K562 (cell line): ENCODE measurements at regions not wholly inside any gene's neighbourhood (a gene's known extent, or its start where the extent isn't known, plus 50 kb on each side); places are given as distances from the start of the nearest gene placed in this dataset.

ENCODE experiments used
- ADNP ChIP-seq: fragments of 200-800 bp; sonication (Bioruptor generic); IDR thresholded peaks from 2 replicates; pipeline ENCODE4 v1.6.1; 2016; ENCODE audit warnings: missing genetic modification characterization, missing compliant biosample characterization
- FOXJ3 ChIP-seq: sonication (generic); formaldehyde crosslinking; IDR thresholded peaks from 2 replicates; pipeline ENCODE4 v1.4.0; 2020; ENCODE audit warnings: mild to moderate bottlenecking, missing genetic modification reagents
- MAFG ChIP-seq: fragments of 450-650 bp; conservative IDR thresholded peaks from 2 replicates; pipeline ENCODE4 v1.6.1; 2016; ENCODE audit warnings: missing genetic modification characterization, missing compliant biosample characterization
- RUNX1 ChIP-seq: sonication (generic); IDR thresholded peaks from 2 replicates; pipeline ENCODE4 v1.6.1; 2016; ENCODE audit warnings: antibody characterized with exemption, low read depth
- ZFP36 ChIP-seq: fragments of 150-350 bp; IDR thresholded peaks from 2 replicates; pipeline ENCODE4 v1.6.1; 2018; ENCODE audit warnings: low read length, low read depth; ENCODE audit not compliant: partially characterized antibody
- TF ChIP-seq, protein P1 (sequence below), 2 experiments: fragments of 450-650 bp; IDR thresholded peaks; 2 replicates each; pipeline ENCODE4 v1.6.1; 2018; ENCODE audit warnings: mild to moderate bottlenecking in 2 of 2, low read depth in 1 of 2; ENCODE audit not compliant: partially characterized antibody in 2 of 2

DNA sequence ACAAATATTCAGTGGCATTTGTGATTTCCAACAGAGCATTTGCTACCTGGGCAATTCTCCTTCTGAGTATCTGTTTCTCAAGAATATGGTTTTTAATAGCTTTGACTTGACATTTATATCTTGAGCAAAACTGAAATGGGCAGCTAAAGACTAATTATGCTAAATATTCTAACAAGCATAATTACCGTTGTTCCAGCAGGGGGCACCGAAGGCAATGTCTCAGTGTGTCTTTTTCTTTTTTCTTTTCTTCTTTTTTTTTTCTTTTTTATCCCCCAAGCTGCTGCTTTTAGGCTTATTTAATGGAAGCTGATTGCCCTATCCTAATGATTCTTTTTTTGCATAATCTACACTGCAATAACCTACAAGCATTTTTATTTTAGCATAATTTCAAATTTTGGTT, 138.9 kb upstream of the NABP1 start:
- TF ChIP-seq RUNX1 (no peak), FOXJ3 (no peak), MAFG (no peak), ADNP (tag) (no peak), ZFP36 (no peak)
- TF ChIP-seq, protein P1, sequence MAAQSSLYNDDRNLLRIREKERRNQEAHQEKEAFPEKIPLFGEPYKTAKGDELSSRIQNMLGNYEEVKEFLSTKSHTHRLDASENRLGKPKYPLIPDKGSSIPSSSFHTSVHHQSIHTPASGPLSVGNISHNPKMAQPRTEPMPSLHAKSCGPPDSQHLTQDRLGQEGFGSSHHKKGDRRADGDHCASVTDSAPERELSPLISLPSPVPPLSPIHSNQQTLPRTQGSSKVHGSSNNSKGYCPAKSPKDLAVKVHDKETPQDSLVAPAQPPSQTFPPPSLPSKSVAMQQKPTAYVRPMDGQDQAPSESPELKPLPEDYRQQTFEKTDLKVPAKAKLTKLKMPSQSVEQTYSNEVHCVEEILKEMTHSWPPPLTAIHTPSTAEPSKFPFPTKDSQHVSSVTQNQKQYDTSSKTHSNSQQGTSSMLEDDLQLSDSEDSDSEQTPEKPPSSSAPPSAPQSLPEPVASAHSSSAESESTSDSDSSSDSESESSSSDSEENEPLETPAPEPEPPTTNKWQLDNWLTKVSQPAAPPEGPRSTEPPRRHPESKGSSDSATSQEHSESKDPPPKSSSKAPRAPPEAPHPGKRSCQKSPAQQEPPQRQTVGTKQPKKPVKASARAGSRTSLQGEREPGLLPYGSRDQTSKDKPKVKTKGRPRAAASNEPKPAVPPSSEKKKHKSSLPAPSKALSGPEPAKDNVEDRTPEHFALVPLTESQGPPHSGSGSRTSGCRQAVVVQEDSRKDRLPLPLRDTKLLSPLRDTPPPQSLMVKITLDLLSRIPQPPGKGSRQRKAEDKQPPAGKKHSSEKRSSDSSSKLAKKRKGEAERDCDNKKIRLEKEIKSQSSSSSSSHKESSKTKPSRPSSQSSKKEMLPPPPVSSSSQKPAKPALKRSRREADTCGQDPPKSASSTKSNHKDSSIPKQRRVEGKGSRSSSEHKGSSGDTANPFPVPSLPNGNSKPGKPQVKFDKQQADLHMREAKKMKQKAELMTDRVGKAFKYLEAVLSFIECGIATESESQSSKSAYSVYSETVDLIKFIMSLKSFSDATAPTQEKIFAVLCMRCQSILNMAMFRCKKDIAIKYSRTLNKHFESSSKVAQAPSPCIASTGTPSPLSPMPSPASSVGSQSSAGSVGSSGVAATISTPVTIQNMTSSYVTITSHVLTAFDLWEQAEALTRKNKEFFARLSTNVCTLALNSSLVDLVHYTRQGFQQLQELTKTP (IDR thresholded peaks at IDR 0.05; ENCODE audit: low read depth in 1 of 2, partially characterized antibody in 2 of 2): no peak
